GM23338 (cell line): ENCODE measurements at regions not wholly inside any gene's neighbourhood (a gene's known extent, or its start where the extent isn't known, plus 50 kb on each side); places are given as distances from the start of the nearest gene placed in this dataset.
A peak's percentile ranks its signal among the peaks of the same experiment; 100 is the strongest.

ENCODE experiments used
- ATAC-seq: fragments of 200-7000 bp; cut with Tn5 transposase; 3 replicates; pipeline ENCODE4 v1.9.1; 2020
- DNase-seq: peaks from one replicate; pipeline ENCODE4 v3.0.0-alpha.2; 2015; ENCODE audit warnings: low spot score
- H2AFZ ChIP-seq: fragments of 200-600 bp; sonication (generic); 2 replicates; pipeline ENCODE4 v1.8.0; 2016; ENCODE audit warnings: antibody characterized with exemption, mild to moderate bottlenecking, moderate library complexity
- H3F3A ChIP-seq: fragments of 200-600 bp; sonication (generic); replicated peaks from 2 replicates; pipeline ENCODE4 v1.8.0; 2017; ENCODE audit warnings: antibody characterized with exemption, mixed run types, low read depth
- H3K27ac ChIP-seq: fragments of 200-600 bp; sonication (generic); 2 replicates; pipeline ENCODE4 v1.6.1; 2016; ENCODE audit warnings: low read depth
- H3K27me3 ChIP-seq: fragments of 200-600 bp; sonication (generic); 2 replicates; pipeline ENCODE4 v1.8.0; 2016; ENCODE audit warnings: mild to moderate bottlenecking, mixed run types, moderate library complexity; ENCODE audit not compliant: insufficient read depth
- H3K36me3 ChIP-seq: fragments of 200-600 bp; sonication (generic); 2 replicates; pipeline ENCODE4 v1.8.0; 2016; ENCODE audit warnings: mild to moderate bottlenecking; ENCODE audit not compliant: insufficient read depth
- H3K4me1 ChIP-seq: fragments of 200-600 bp; sonication (generic); 2 replicates; pipeline ENCODE4 v1.8.0; 2016; ENCODE audit warnings: mild to moderate bottlenecking, moderate library complexity; ENCODE audit not compliant: insufficient read depth
- H3K4me2 ChIP-seq: fragments of 200-600 bp; sonication (generic); 2 replicates; pipeline ENCODE4 v1.7.1; 2017; ENCODE audit warnings: mixed run types
- H3K4me3 ChIP-seq: fragments of 200-600 bp; sonication (generic); 2 replicates; pipeline ENCODE4 v1.6.1; 2016; ENCODE audit warnings: mixed run types
- H3K79me2 ChIP-seq: fragments of 200-600 bp; sonication (generic); replicated peaks from 2 replicates; pipeline ENCODE4 v1.8.0; 2017; ENCODE audit warnings: mild to moderate bottlenecking; ENCODE audit not compliant: insufficient read depth
- H3K9me2 ChIP-seq: fragments of 200-600 bp; sonication (generic); 2 replicates; pipeline ENCODE4 v1.8.0; 2017; ENCODE audit not compliant: insufficient read depth
- H4K20me1 ChIP-seq: fragments of 200-600 bp; sonication (generic); replicated peaks from 2 replicates; pipeline ENCODE4 v1.8.0; 2017; ENCODE audit warnings: mild to moderate bottlenecking; ENCODE audit not compliant: insufficient read depth
- H3K27ac Mint-ChIP-seq: 2 replicates; pipeline ENCODE4 v1.8.0; 2020; ENCODE audit warnings: inconsistent platforms, mild to moderate bottlenecking, moderate library complexity, mixed read lengths
- H3K27me3 Mint-ChIP-seq: 3 replicates; pipeline ENCODE4 v1.8.0; 2022; ENCODE audit warnings: low read depth, mild to moderate bottlenecking, moderate library complexity, mixed read lengths, inconsistent platforms; ENCODE audit not compliant: insufficient read depth, poor library complexity
- H3K36me3 Mint-ChIP-seq: 3 replicates; pipeline ENCODE4 v1.8.0; 2021; ENCODE audit warnings: low read depth, mild to moderate bottlenecking, inconsistent platforms, moderate library complexity, mixed read lengths
- H3K4me1 Mint-ChIP-seq: 3 replicates; pipeline ENCODE4 v1.8.0; 2020; ENCODE audit warnings: mild to moderate bottlenecking, inconsistent platforms, mixed read lengths
- H3K4me3 Mint-ChIP-seq: 3 replicates; pipeline ENCODE4 v1.8.0; 2021; ENCODE audit warnings: moderate library complexity, mild to moderate bottlenecking, inconsistent platforms, mixed read lengths
- H3K9me3 Mint-ChIP-seq: 3 replicates; pipeline ENCODE4 v1.8.0; 2020; ENCODE audit warnings: moderate library complexity, mild to moderate bottlenecking, inconsistent platforms, mixed read lengths
- CREB1 ChIP-seq: fragments of 250-450 bp; sonication (Bioruptor Pico); IDR thresholded peaks from 2 replicates; pipeline ENCODE4 v1.5.0; 2020; ENCODE audit warnings: low read depth, mild to moderate bottlenecking, moderate library complexity
- CTCF ChIP-seq, 2 experiments: fragments of 200-600 bp in 1 of 2; sonication (generic) in 1 of 2; conservative IDR thresholded peaks; 2 replicates each; pipeline versions ENCODE4 v1.5.1 to v1.6.1; 2016 to 2017; ENCODE audit warnings: antibody characterized with exemption in 2 of 2, low read depth in 2 of 2, mild to moderate bottlenecking in 2 of 2, moderate library complexity in 1 of 2
- ETS1 ChIP-seq: IDR thresholded peaks from 2 replicates; pipeline ENCODE4 v1.6.1; 2016; ENCODE audit warnings: antibody characterized with exemption
- EZH2 ChIP-seq: fragments of 200-600 bp; sonication (generic); IDR thresholded peaks from one replicate; pipeline ENCODE4 v1.8.0; 2017; ENCODE audit warnings: antibody characterized with exemption, mild to moderate bottlenecking, low read depth; ENCODE audit not compliant: unreplicated experiment
- EZH2phosphoT487 ChIP-seq: fragments of 200-600 bp; sonication (generic); IDR thresholded peaks from one replicate; pipeline ENCODE4 v1.8.1; 2018; ENCODE audit warnings: antibody characterized with exemption; ENCODE audit not compliant: unreplicated experiment
- JUNB ChIP-seq: IDR thresholded peaks from one replicate; pipeline ENCODE4 v1.6.1; 2016; ENCODE audit warnings: antibody characterized with exemption; ENCODE audit not compliant: unreplicated experiment
- NANOG ChIP-seq: IDR thresholded peaks from 2 replicates; pipeline ENCODE4 v1.6.1; 2016; ENCODE audit warnings: antibody characterized with exemption, borderline replicate concordance
- POLR2AphosphoS5 ChIP-seq: IDR thresholded peaks from 2 replicates; pipeline ENCODE4 v1.6.1; 2016; ENCODE audit warnings: antibody characterized with exemption, low read depth
- REST ChIP-seq: IDR thresholded peaks from one replicate; pipeline ENCODE4 v1.6.1; 2018; ENCODE audit warnings: antibody characterized with exemption; ENCODE audit not compliant: unreplicated experiment
- STAT1 ChIP-seq: IDR thresholded peaks from one replicate; pipeline ENCODE4 v1.6.1; 2016; ENCODE audit warnings: antibody characterized with exemption; ENCODE audit not compliant: unreplicated experiment
- ZNF114 ChIP-seq: fragments of 250-450 bp; sonication (Bioruptor Pico); IDR thresholded peaks from 2 replicates; pipeline ENCODE4 v1.5.0; 2020; ENCODE audit warnings: mild to moderate bottlenecking, moderate library complexity
- ZNF331 ChIP-seq: fragments of 250-450 bp; sonication (Bioruptor Pico); IDR thresholded peaks from 2 replicates; pipeline ENCODE4 v1.5.0; 2020; ENCODE audit warnings: low read depth, mild to moderate bottlenecking, moderate library complexity
- ZNF462 ChIP-seq: fragments of 250-450 bp; sonication (Bioruptor Pico); IDR thresholded peaks from 2 replicates; pipeline ENCODE4 v1.5.0; 2020; ENCODE audit warnings: mild to moderate bottlenecking, moderate library complexity

- H3K36me3 Mint-ChIP-seq = peaks cover 3% of the 10 kb centered on the region; the same call in 1 of the 3 replicates
Measured at GRCh38 chr3:109994853-109995252, 657.5 kb upstream of the DPPA4 start.

More at GRCh38 chr3:109994853-109995252, 657.5 kb upstream of the DPPA4 start:
- no peaks in the 10 kb centered on the region for H3K4me1 Mint-ChIP-seq
- Histone ChIP-seq H3K4me2 (no peak overlapping the region), H3K4me1 (no peaks in the 10 kb centered on the region), H3F3A (no peaks in the 10 kb centered on the region), H3K36me3 (no peaks in the 10 kb centered on the region), H3K79me2 (no peaks in the 10 kb centered on the region), H3K27me3 (no peaks in the 10 kb centered on the region), H3K9me2 (no peaks in the 10 kb centered on the region), H2AFZ (0 out of 2 replicates have a peak overlapping the region, but pooled peaks have one; percentile 2), H4K20me1 (no peaks in the 10 kb centered on the region), H3K4me3 (no peak overlapping the region), H3K27ac (no peak overlapping the region)
- peaks cover 5% of the 10 kb centered on the region; the same call in 1 of the 3 replicates for H3K9me3 Mint-ChIP-seq
- peaks cover 2% of the 10 kb centered on the region for H3K27me3 Mint-ChIP-seq
- DNase-seq (no peak), ATAC-seq (no peak)
- TF ChIP-seq ZNF331 (CRISPR knock-in tag) (no peak), POLR2AphosphoS5 (no peak), JUNB (no peak), ZNF114 (no peak), ETS1 (no peak), EZH2phosphoT487 (no peak), NANOG (no peak), CREB1 (CRISPR knock-in tag) (no peak), ZNF462 (CRISPR knock-in tag) (no peak), CTCF (conservative IDR thresholded peaks at IDR 0.05; ENCODE audit: low read depth in 2 of 2) (no peak), REST (no peak), STAT1 (no peak), EZH2 (no peak)
- no peak overlapping the region for H3K27ac Mint-ChIP-seq
- H3K4me3 Mint-ChIP-seq = no peak overlapping the region
